IMR-90 (cell line): ENCODE measurements at regions not wholly inside any gene's neighbourhood (a gene's known extent, or its start where the extent isn't known, plus 50 kb on each side); places are given as distances from the start of the nearest gene placed in this dataset.

ENCODE experiments used
- ATAC-seq: fragments of 200-7000 bp; cut with Tn5 transposase; 2 replicates; pipeline ENCODE4 v1.9.1; 2020; ENCODE audit warnings: low read depth, mild to moderate bottlenecking, moderate library complexity
- BruUV-seq: library from RNA; stranded (reverse); fragments of 400-500 nt; replicated peaks from 2 replicates; lab custom pipeline; 2021; lab: Mats Ljungman, UMichigan
- CTCF ChIA-PET: fragments of 300-600 bp; formaldehyde crosslinking; extraction: SDS; loops from one replicate; lab custom pipeline; 2021; ENCODE audit warnings: antibody characterized with exemption; lab: Yijun Ruan, JAX
- POLR2A ChIA-PET: fragments of 300-600 bp; sonication (Branson Sonifier 250); formaldehyde crosslinking; loops from one replicate; lab custom pipeline; 2022; ENCODE audit warnings: antibody characterized with exemption; ENCODE audit not compliant: unreplicated experiment; lab: Charles Lee
- DNase-seq: peaks from one replicate; pipeline ENCODE4 v3.0.0; 2013
- H2AFZ ChIP-seq: replicated peaks from 2 replicates; pipeline ENCODE3; 2013; ENCODE audit warnings: low read length, mild to moderate bottlenecking; ENCODE audit not compliant: poor library complexity
- H2AK5ac ChIP-seq: 2 replicates; pipeline ENCODE4 v1.6.1; 2013; ENCODE audit warnings: low read depth, low read length, inconsistent platforms
- H2AK9ac ChIP-seq: replicated peaks from 2 replicates; pipeline ENCODE3; 2013; ENCODE audit warnings: mild to moderate bottlenecking, low read depth, low read length, moderate library complexity; ENCODE audit not compliant: poor library complexity
- H2BK120ac ChIP-seq: 2 replicates; pipeline ENCODE4 v1.6.1; 2013; ENCODE audit warnings: low read depth, low read length, inconsistent platforms
- H2BK15ac ChIP-seq: 3 replicates; pipeline ENCODE4 v1.6.1; 2013; ENCODE audit warnings: low read depth, low read length, inconsistent platforms
- H2BK20ac ChIP-seq: 2 replicates; pipeline ENCODE4 v1.6.1; 2013; ENCODE audit warnings: low read depth, mild to moderate bottlenecking, inconsistent platforms, low read length, moderate library complexity
- H2BK5ac ChIP-seq: 2 replicates; pipeline ENCODE4 v1.6.1; 2013; ENCODE audit warnings: mild to moderate bottlenecking, low read depth, low read length, inconsistent platforms; ENCODE audit not compliant: poor library complexity, severe bottlenecking
- H3K14ac ChIP-seq: replicated peaks from 2 replicates; pipeline ENCODE4 v1.6.1; 2013; ENCODE audit warnings: low read depth, low read length, inconsistent platforms
- H3K18ac ChIP-seq: 2 replicates; pipeline ENCODE4 v1.6.1; 2013; ENCODE audit warnings: low read depth, low read length, control low read depth
- H3K23ac ChIP-seq: 2 replicates; pipeline ENCODE4 v1.6.1; 2013; ENCODE audit warnings: low read depth, low read length, inconsistent platforms
- H3K27ac ChIP-seq: 2 replicates; pipeline ENCODE4 v1.5.1; 2013; ENCODE audit warnings: mild to moderate bottlenecking, control low read depth, low read length; ENCODE audit not compliant: insufficient read depth
- H3K27me3 ChIP-seq: 2 replicates; pipeline ENCODE4 v1.6.1; 2013; ENCODE audit warnings: low read length; ENCODE audit not compliant: control insufficient read depth, insufficient read depth
- H3K36me3 ChIP-seq: 2 replicates; pipeline ENCODE4 v1.6.1; 2013; ENCODE audit warnings: low read length, mixed read lengths; ENCODE audit not compliant: control insufficient read depth, insufficient read depth
- H3K4ac ChIP-seq: 2 replicates; pipeline ENCODE4 v1.6.1; 2013; ENCODE audit warnings: low read depth, low read length, inconsistent platforms
- H3K4me1 ChIP-seq: 2 replicates; pipeline ENCODE4 v1.6.1; 2013; ENCODE audit warnings: low read length, mixed read lengths; ENCODE audit not compliant: control insufficient read depth, insufficient read depth
- H3K4me2 ChIP-seq: 2 replicates; pipeline ENCODE4 v1.6.1; 2013; ENCODE audit warnings: low read depth, mild to moderate bottlenecking, control low read depth, low read length, moderate library complexity
- H3K4me3 ChIP-seq: 2 replicates; pipeline ENCODE4 v1.5.1; 2013; ENCODE audit warnings: low read depth, mild to moderate bottlenecking, control low read depth, low read length, moderate library complexity; ENCODE audit not compliant: insufficient read depth
- H3K56ac ChIP-seq: 2 replicates; pipeline ENCODE4 v1.6.1; 2013; ENCODE audit warnings: low read length, inconsistent platforms; ENCODE audit not compliant: insufficient read depth; ENCODE audit errors: extremely low read depth
- H3K79me1 ChIP-seq, 2 experiments: 2 replicates each; pipeline ENCODE4 v1.6.1; 2013; ENCODE audit warnings: low read length in 2 of 2, inconsistent platforms in 1 of 2, low read depth in 1 of 2
- H3K9ac ChIP-seq: 2 replicates; pipeline ENCODE4 v1.6.1; 2013; ENCODE audit warnings: low read depth, low read length, control low read depth
- H3K9me1 ChIP-seq: 2 replicates; pipeline ENCODE4 v1.6.1; 2013; ENCODE audit warnings: low read length, inconsistent platforms; ENCODE audit not compliant: insufficient read depth
- H3K9me3 ChIP-seq: 2 replicates; pipeline ENCODE4 v1.6.1; 2013; ENCODE audit warnings: low read length; ENCODE audit not compliant: control insufficient read depth, insufficient read depth
- H4K20me1 ChIP-seq: 2 replicates; pipeline ENCODE4 v1.6.1; 2013; ENCODE audit warnings: low read length, inconsistent platforms; ENCODE audit not compliant: insufficient read depth
- H4K5ac ChIP-seq: 2 replicates; pipeline ENCODE4 v1.6.1; 2013; ENCODE audit warnings: mild to moderate bottlenecking, low read depth, low read length, control low read depth
- H4K8ac ChIP-seq, 2 experiments: 2 replicates each; pipeline ENCODE4 v1.6.1; 2013; ENCODE audit warnings: low read depth in 2 of 2, low read length in 2 of 2, control low read depth in 1 of 2, inconsistent platforms in 1 of 2
- H4K91ac ChIP-seq: 2 replicates; pipeline ENCODE4 v1.6.1; 2013; ENCODE audit warnings: low read depth, low read length, inconsistent platforms; ENCODE audit not compliant: insufficient read depth
- CEBPB ChIP-seq: IDR thresholded peaks from 2 replicates; pipeline ENCODE4 v1.6.1; 2012; ENCODE audit warnings: low read depth, low read length, improper control_type of control experiment
- ELK1 ChIP-seq: fragments of 150-350 bp; IDR thresholded peaks from 2 replicates; pipeline ENCODE4 v1.6.1; 2016; ENCODE audit warnings: low read depth, mild to moderate bottlenecking, low read length, moderate library complexity, borderline replicate concordance
- MAFK ChIP-seq: IDR thresholded peaks from 2 replicates; pipeline ENCODE4 v1.6.1; 2012; ENCODE audit warnings: low read depth, low read length, improper control_type of control experiment
- MAZ ChIP-seq: IDR thresholded peaks from 2 replicates; pipeline ENCODE4 v1.6.1; 2012; ENCODE audit warnings: low read depth, mild to moderate bottlenecking, low read length, improper control_type of control experiment, moderate library complexity, borderline replicate concordance
- MXI1 ChIP-seq: IDR thresholded peaks from 2 replicates; pipeline ENCODE4 v1.6.1; 2012; ENCODE audit warnings: low read depth, mild to moderate bottlenecking, low read length, moderate library complexity, borderline replicate concordance
- NFE2L2 ChIP-seq: fragments of 150-350 bp; IDR thresholded peaks from 2 replicates; pipeline ENCODE4 v1.6.1; 2016; ENCODE audit warnings: low read depth, mild to moderate bottlenecking, low read length
- POLR2A ChIP-seq: IDR thresholded peaks from 2 replicates; pipeline ENCODE4 v1.6.1; 2012; ENCODE audit warnings: mild to moderate bottlenecking, low read depth, low read length
- RAD21 ChIP-seq: IDR thresholded peaks from 2 replicates; pipeline ENCODE4 v1.6.1; 2012; ENCODE audit warnings: low read length, improper control_type of control experiment
- RFX5 ChIP-seq: IDR thresholded peaks from 2 replicates; pipeline ENCODE4 v1.8.0; 2012; ENCODE audit warnings: low read depth, mild to moderate bottlenecking, low read length, moderate library complexity
- SMC3 ChIP-seq: fragments of 150-350 bp; IDR thresholded peaks from 2 replicates; pipeline ENCODE4 v1.6.1; 2016; ENCODE audit warnings: low read depth, mild to moderate bottlenecking, antibody characterized with exemption, low read length, moderate library complexity
- WGBS, 2 experiments: methylation state at CpG; one replicate each; pipeline versions ENCODE4 v1.1.5 to v1.1.7; 2013; ENCODE audit warnings: missing lambda C conversion rate in 2 of 2; ENCODE audit not compliant: insufficient read length in 1 of 2; ENCODE audit errors: extremely low coverage in 2 of 2; 5-methylcytosine and 5-hydroxymethylcytosine counted together
- dilution Hi-C: fragments of 300-500 bp; cut with HindIII; formaldehyde crosslinking; loops from one replicate; pipeline ENCODE4 v1.14.3; 2018; ENCODE audit warnings: low sequenced_read_pairs; ENCODE audit not compliant: unreplicated experiment
- in situ Hi-C: fragments of 300-500 bp; cut with MboI; formaldehyde crosslinking; loops from 3 replicates; pipeline ENCODE4 v1.14.3; 2019; ENCODE audit warnings: low sequenced_read_pairs, inconsistent platforms, mixed read lengths
- intact Hi-C: fragments of 100-400 bp; cut with micrococcal nuclease; formaldehyde crosslinking; loops from 2 replicates; pipeline ENCODE4 v1.10.0; 2022

DNA sequence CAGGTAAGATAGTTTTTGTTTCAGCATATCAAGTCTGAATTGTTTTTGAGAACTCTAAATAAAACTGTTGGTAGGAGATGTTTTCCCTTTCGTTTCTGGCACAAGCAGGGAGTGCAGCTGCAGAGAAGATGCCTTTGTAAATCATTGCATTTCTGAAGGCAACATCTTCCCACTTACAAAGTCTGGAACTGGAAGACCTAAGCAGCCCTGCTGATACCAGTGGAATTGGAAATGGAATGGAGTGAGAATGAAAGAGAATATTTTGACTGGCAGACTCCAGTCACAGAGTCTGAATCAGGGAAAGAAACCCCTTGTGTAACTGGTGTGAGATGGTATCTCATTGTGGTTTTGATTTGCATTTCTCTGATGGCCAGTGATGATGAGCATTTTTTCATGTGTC, 815.6 kb downstream of the LTN1 start:
- Histone ChIP-seq H3K9me3 (peaks cover 3% of the 10 kb centered on the region; the same call in 1 of the 2 replicates), H3K9me1 (no peaks in the 10 kb centered on the region), H4K91ac (peak overlapping the region; percentile 39; the same call in 1 of the 2 replicates), H3K23ac (no peak overlapping the region), H3K27ac (no peak overlapping the region), H3K36me3 (no peaks in the 10 kb centered on the region), H2AK5ac (no peak overlapping the region), H3K79me1 (no peaks in the 10 kb centered on the region), H2BK20ac (no peak overlapping the region), H3K18ac (peak overlapping the region; percentile 14; the same call in 1 of the 2 replicates), H2BK120ac (no peak overlapping the region), H3K4me1 (no peaks in the 10 kb centered on the region), H3K14ac (peak overlapping the region; percentile 37; the same call in 1 of the 2 replicates), H2BK5ac (no peak overlapping the region), H3K4ac (0 out of 2 replicates have a peak overlapping the region, but pooled peaks have one; percentile 7), H4K5ac (no peak overlapping the region), H3K4me2 (no peak overlapping the region), H3K4me3 (no peak overlapping the region), H4K8ac (no peak overlapping the region), H2AK9ac (no peak overlapping the region), H2BK15ac (no peak overlapping the region; the same call in 2 of the 3 replicates), H4K20me1 (no peaks in the 10 kb centered on the region), H2AFZ (no peak overlapping the region), H3K9ac (no peak overlapping the region), H3K56ac (no peak overlapping the region), H3K27me3 (no peaks in the 10 kb centered on the region)
- intact Hi-C loops (no loop called here), in situ Hi-C loops (no loop called here), dilution Hi-C loops (no loop called here)
- ChIA-PET CTCF (no interaction called here), POLR2A (no interaction called here)
- no peak for ATAC-seq
- WGBS, 2 experiments = no CpG with 5 or more reads among the region's 1 CpG
- TF ChIP-seq MAZ = no peak
- no peak for TF ChIP-seq POLR2A
- no peak for TF ChIP-seq NFE2L2
- TF ChIP-seq RAD21 = no peak
- no peak for TF ChIP-seq MAFK
- no peak for TF ChIP-seq MXI1
- TF ChIP-seq CEBPB = no peak
- TF ChIP-seq RFX5 = no peak
- TF ChIP-seq SMC3 = no peak
- TF ChIP-seq ELK1 = no peak
- no TSS peak for BruUV-seq
- peak; percentile 10 for DNase-seq
